ENCODE measurements at regions not wholly inside any gene's neighbourhood (a gene's known extent, or its start where the extent isn't known, plus 50 kb on each side); places are given as distances from the start of the nearest gene placed in this dataset.

- Histone ChIP-seq H4K20me1 (ENCODE audit: control insufficient read depth, insufficient read depth, low read length, poor library complexity, severe bottlenecking) (no peaks in the 10 kb centered on the region), H3K9me3 (ENCODE audit: control extremely low read depth in 1 of 3, control insufficient read depth in 2 of 3, insufficient read depth in 1 of 3, low read length in 2 of 3) (no peaks in the 10 kb centered on the region), H2AFZ (ENCODE audit: insufficient read depth, low read depth, low read length, poor library complexity, severe bottlenecking) (no peak overlapping the region), H3K4me1 (ENCODE audit: control insufficient read depth in 2 of 2, insufficient read depth in 2 of 2, low read length in 2 of 2) (no peaks in the 10 kb centered on the region), H3K27me3 (replicated peaks in 1 of 4; ENCODE audit: control extremely low read depth in 1 of 4, control insufficient read depth in 3 of 4, insufficient read depth in 4 of 4, low read length in 3 of 4) (no peaks in the 10 kb centered on the region), H3K9ac (ENCODE audit: low read length) (no peak overlapping the region), H3K79me2 (ENCODE audit: control insufficient read depth, insufficient read depth, low read length) (no peaks in the 10 kb centered on the region), H3K36me3 (replicated peaks in 1 of 2; ENCODE audit: control extremely low read depth in 1 of 2, control insufficient read depth in 1 of 2, extremely low read depth in 1 of 2, insufficient read depth in 2 of 2, low read length in 1 of 2) (no peaks in the 10 kb centered on the region), H3K27ac (ENCODE audit: low read length in 2 of 2) (no peak overlapping the region), H3K4me3 (ENCODE audit: control extremely low read depth in 1 of 5, extremely low read depth in 1 of 5, insufficient read depth in 1 of 5, low read depth in 2 of 5, low read length in 4 of 5) (no peak overlapping the region), H3K4me2 (replicated peaks; ENCODE audit: low read depth, low read length, poor library complexity, severe bottlenecking) (no peak overlapping the region)
- intact Hi-C loops (cut with micrococcal nuclease), result loop anchor here (2.0 kb wide), 1 partner anchor 31 kb away; no protein-coding TSS in a partner anchor
- WGBS (ENCODE audit: insufficient coverage), result 100% methylated on average over 1 of the region's 3 CpGs
- POLR2A ChIA-PET, result no interaction called here
- DNase-seq, result no peak
- no peak overlapping the region for H3K4me3 Mint-ChIP-seq
- CTCF ChIA-PET, result no interaction called here
- H3K27me3 Mint-ChIP-seq, result peaks cover 4% of the 10 kb centered on the region
- no peak overlapping the region for H3K27ac Mint-ChIP-seq
- peaks cover 4% of the 10 kb centered on the region for H3K9me3 Mint-ChIP-seq (ENCODE audit: insufficient read depth)
- no peaks in the 10 kb centered on the region for H3K4me1 Mint-ChIP-seq
- no peak for ATAC-seq (ENCODE audit: low read depth)
- TF ChIP-seq CTCF (IDR thresholded peaks at IDR 0.05) (no peak), EZH2 (IDR thresholded peaks at IDR 0.05; ENCODE audit: borderline replicate concordance, insufficient read depth, low read depth, low read length, poor library complexity, severe bottlenecking) (no peak)
These were observed 433.4 kb upstream of the MAF start for GRCh38 chr16:80033783-80034468.

GRCh38 chr16:80029761-80030481 lies 429.4 kb upstream of the MAF start:
- CTCF ChIA-PET, result no interaction called here

More at GRCh38 chr16:80029761-80030481, 429.4 kb upstream of the MAF start:
- Histone ChIP-seq H4K20me1 (ENCODE audit: control insufficient read depth, insufficient read depth, low read length, poor library complexity, severe bottlenecking) (no peaks in the 10 kb centered on the region), H3K4me1 (ENCODE audit: control insufficient read depth in 2 of 2, insufficient read depth in 2 of 2, low read length in 2 of 2) (no peaks in the 10 kb centered on the region), H3K27ac (ENCODE audit: low read length in 2 of 2) (no peak overlapping the region), H3K36me3 (replicated peaks in 1 of 2; ENCODE audit: control extremely low read depth in 1 of 2, control insufficient read depth in 1 of 2, extremely low read depth in 1 of 2, insufficient read depth in 2 of 2, low read length in 1 of 2) (no peaks in the 10 kb centered on the region), H3K4me2 (replicated peaks; ENCODE audit: low read depth, low read length, poor library complexity, severe bottlenecking) (no peak overlapping the region), H3K9ac (ENCODE audit: low read length) (no peak overlapping the region), H2AFZ (ENCODE audit: insufficient read depth, low read depth, low read length, poor library complexity, severe bottlenecking) (no peak overlapping the region), H3K4me3 (ENCODE audit: control extremely low read depth in 1 of 5, extremely low read depth in 1 of 5, insufficient read depth in 1 of 5, low read depth in 2 of 5, low read length in 4 of 5) (no peak overlapping the region), H3K9me3 (ENCODE audit: control extremely low read depth in 1 of 3, control insufficient read depth in 2 of 3, insufficient read depth in 1 of 3, low read length in 2 of 3) (no peaks in the 10 kb centered on the region), H3K27me3 (replicated peaks in 1 of 4; ENCODE audit: control extremely low read depth in 1 of 4, control insufficient read depth in 3 of 4, insufficient read depth in 4 of 4, low read length in 3 of 4) (no peaks in the 10 kb centered on the region), H3K79me2 (ENCODE audit: control insufficient read depth, insufficient read depth, low read length) (no peaks in the 10 kb centered on the region)
- Mint-ChIP-seq H3K4me3 (no peak overlapping the region), H3K27me3 (peaks cover 4% of the 10 kb centered on the region), H3K9me3 (ENCODE audit: insufficient read depth) (peaks cover 4% of the 10 kb centered on the region), H3K27ac (no peak overlapping the region), H3K4me1 (no peaks in the 10 kb centered on the region)
- DNase-seq, result no peak
- POLR2A ChIA-PET, result no interaction called here
- intact Hi-C loops (cut with micrococcal nuclease), result no loop called here
- ATAC-seq (ENCODE audit: low read depth), result no peak
- WGBS (ENCODE audit: insufficient coverage), result 94% methylated on average over 7 of the region's 8 CpGs
- TF ChIP-seq EZH2 (IDR thresholded peaks at IDR 0.05; ENCODE audit: borderline replicate concordance, insufficient read depth, low read depth, low read length, poor library complexity, severe bottlenecking), result no peak
